HEK293 (cell line): ENCODE measurements at regions not wholly inside any gene's neighbourhood (a gene's known extent, or its start where the extent isn't known, plus 50 kb on each side); places are given as distances from the start of the nearest gene placed in this dataset.

Experiments used
- CTCF ChIA-PET: fragments of 350-600 bp; formaldehyde crosslinking; extraction: SDS; loops from one replicate; lab custom pipeline; 2021; ENCODE audit warnings: antibody characterized with exemption; lab: Yijun Ruan, JAX
- POLR2A ChIA-PET: fragments of 300-600 bp; formaldehyde crosslinking; extraction: SDS; loops from one replicate; lab custom pipeline; 2020; ENCODE audit warnings: antibody characterized with exemption, inconsistent platforms; lab: Yijun Ruan, JAX
- H3K27ac ChIP-seq: fragments of 200-500 bp; sonication (Bioruptor generic); 2 replicates; pipeline ENCODE4 v1.5.1; 2014; ENCODE audit warnings: low read depth, low read length, control low read depth, inconsistent platforms; ENCODE audit errors: extremely low read depth
- H3K36me3 ChIP-seq, 2 experiments: fragments of 200-500 bp in 1 of 2; sonication (Bioruptor generic) in 1 of 2; 1 replicate in 1 of 2; 2 replicates in 1 of 2; pipeline ENCODE4 v1.5.1; 2014 to 2017; ENCODE audit warnings: inconsistent platforms in 2 of 2, low read length in 2 of 2; ENCODE audit not compliant: control insufficient read depth in 2 of 2, insufficient read depth in 1 of 2
- H3K4me1 ChIP-seq: fragments of 200-500 bp; sonication (Bioruptor generic); 2 replicates; pipeline ENCODE4 v1.5.1; 2014; ENCODE audit warnings: mild to moderate bottlenecking, low read length, inconsistent platforms; ENCODE audit not compliant: control insufficient read depth, insufficient read depth
- H3K4me3 ChIP-seq: 2 replicates; pipeline ENCODE4 v1.5.1; 2011; ENCODE audit warnings: low read depth, mild to moderate bottlenecking, control low read depth, low read length, moderate library complexity
- H3K9me3 ChIP-seq: fragments of 200-500 bp; sonication (Bioruptor generic); 2 replicates; pipeline ENCODE4 v1.5.1; 2014; ENCODE audit warnings: low read depth, low read length, inconsistent platforms; ENCODE audit not compliant: control insufficient read depth, insufficient read depth
- HOXA7 ChIP-seq: sonication (generic); formaldehyde crosslinking; IDR thresholded peaks from 2 replicates; pipeline ENCODE4 v1.8.1; 2022; ENCODE audit warnings: missing genetic modification reagents, borderline replicate concordance
- OVOL3 ChIP-seq: fragments of 450-650 bp; formaldehyde crosslinking; IDR thresholded peaks from 2 replicates; pipeline ENCODE4 v1.5.1; 2016; ENCODE audit warnings: missing biosample characterization, missing genetic modification characterization
- REPIN1 ChIP-seq: fragments of 450-650 bp; formaldehyde crosslinking; IDR thresholded peaks from 2 replicates; pipeline ENCODE4 v1.5.1; 2017; ENCODE audit warnings: missing biosample characterization, missing genetic modification characterization, low read depth
- YY1 ChIP-seq: fragments of 450-650 bp; formaldehyde crosslinking; IDR thresholded peaks from 2 replicates; pipeline ENCODE4 v1.5.1; 2018; ENCODE audit warnings: missing biosample characterization, missing genetic modification characterization
- ZBTB20 ChIP-seq: fragments of 450-650 bp; formaldehyde crosslinking; IDR thresholded peaks from 2 replicates; pipeline ENCODE4 v1.5.1; 2016; ENCODE audit warnings: missing biosample characterization, missing genetic modification characterization
- ZNF302 ChIP-seq: fragments of 450-650 bp; formaldehyde crosslinking; IDR thresholded peaks from 2 replicates; pipeline ENCODE4 v1.5.1; 2016; ENCODE audit warnings: missing biosample characterization, missing genetic modification characterization, low read depth
- ZNF37A ChIP-seq: fragments of 450-650 bp; IDR thresholded peaks from 2 replicates; pipeline ENCODE4 v1.5.1; 2018; ENCODE audit warnings: missing biosample characterization, missing genetic modification characterization
- ZNF510 ChIP-seq: fragments of 450-650 bp; formaldehyde crosslinking; IDR thresholded peaks from 2 replicates; pipeline ENCODE4 v1.5.1; 2018; ENCODE audit warnings: mild to moderate bottlenecking, missing genetic modification characterization, missing biosample characterization; ENCODE audit not compliant: insufficient replicate concordance
- ZNF660 ChIP-seq: fragments of 450-650 bp; IDR thresholded peaks from 2 replicates; pipeline ENCODE4 v1.5.1; 2018; ENCODE audit warnings: missing biosample characterization, mild to moderate bottlenecking, missing genetic modification characterization
- ZNF677 ChIP-seq: fragments of 450-650 bp; IDR thresholded peaks from 2 replicates; pipeline ENCODE4 v1.5.0; 2018; ENCODE audit warnings: missing biosample characterization, mild to moderate bottlenecking, missing genetic modification characterization, moderate library complexity
- ZNF791 ChIP-seq: fragments of 450-650 bp; formaldehyde crosslinking; IDR thresholded peaks from 2 replicates; pipeline ENCODE4 v1.5.1; 2016; ENCODE audit warnings: missing biosample characterization, missing genetic modification characterization
- ZNF837 ChIP-seq: fragments of 450-650 bp; formaldehyde crosslinking; IDR thresholded peaks from 2 replicates; pipeline ENCODE4 v1.5.1; 2016; ENCODE audit warnings: missing biosample characterization, missing genetic modification characterization
- TF ChIP-seq, protein P1 (sequence below): fragments of 450-650 bp; formaldehyde crosslinking; IDR thresholded peaks from 2 replicates; pipeline ENCODE4 v1.5.1; 2017; ENCODE audit warnings: missing biosample characterization, missing genetic modification characterization
- TF ChIP-seq, protein P2 (sequence below): fragments of 450-650 bp; formaldehyde crosslinking; IDR thresholded peaks from 2 replicates; pipeline ENCODE4 v1.5.1; 2016; ENCODE audit warnings: missing biosample characterization, missing genetic modification characterization
- TF ChIP-seq, protein P3 (sequence below): fragments of 450-650 bp; formaldehyde crosslinking; IDR thresholded peaks from 2 replicates; pipeline ENCODE4 v1.5.0; 2017; ENCODE audit warnings: missing biosample characterization, missing genetic modification characterization, borderline replicate concordance
- TF ChIP-seq, protein P4 (sequence below): fragments of 450-650 bp; formaldehyde crosslinking; IDR thresholded peaks from 2 replicates; pipeline ENCODE4 v1.5.1; 2017; ENCODE audit warnings: missing biosample characterization, missing genetic modification characterization
- TF ChIP-seq, protein P5 (sequence below): fragments of 450-650 bp; IDR thresholded peaks from 2 replicates; pipeline ENCODE4 v1.5.1; 2018; ENCODE audit warnings: missing biosample characterization, mild to moderate bottlenecking, missing genetic modification characterization
- TF ChIP-seq, protein P6 (sequence below): sonication (generic); formaldehyde crosslinking; IDR thresholded peaks from 2 replicates; pipeline ENCODE4 v1.8.1; 2022; ENCODE audit warnings: mild to moderate bottlenecking, moderate library complexity, missing genetic modification reagents
- TF ChIP-seq, protein P7 (sequence below): fragments of 450-650 bp; formaldehyde crosslinking; IDR thresholded peaks from 2 replicates; pipeline ENCODE4 v1.5.1; 2016; ENCODE audit warnings: missing biosample characterization, missing genetic modification characterization

DNA sequence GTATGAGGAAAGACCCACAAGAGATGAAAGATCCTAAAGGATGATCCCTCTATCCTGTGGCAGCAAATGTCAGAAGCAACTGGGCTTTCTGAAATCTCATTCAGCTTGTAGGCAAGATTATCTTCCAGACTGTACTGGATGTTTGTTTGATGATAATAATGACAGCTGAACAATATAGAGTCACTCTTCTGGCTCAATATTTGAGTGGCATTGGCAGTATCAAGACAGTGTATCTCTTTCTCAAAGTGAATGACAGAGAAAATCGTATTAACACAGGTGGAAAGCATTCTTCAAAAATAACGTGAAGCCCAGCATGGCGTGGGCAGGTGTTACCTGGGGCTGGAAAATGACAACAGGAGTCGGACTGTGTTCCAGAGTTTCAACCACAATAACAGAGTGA, 114.5 kb downstream of the GPR37 start:
- Histone ChIP-seq H3K4me3 (no peak overlapping the region), H3K4me1 (0 out of 2 replicates have a peak, but pooled peaks cover 3% of the 10 kb centered on the region)
- CTCF ChIA-PET, result interaction anchor here (0.8 kb wide), 1 partner anchor 60 kb away, joined by 3 read pairs; no protein-coding TSS in a partner anchor
- TF ChIP-seq, protein P1, sequence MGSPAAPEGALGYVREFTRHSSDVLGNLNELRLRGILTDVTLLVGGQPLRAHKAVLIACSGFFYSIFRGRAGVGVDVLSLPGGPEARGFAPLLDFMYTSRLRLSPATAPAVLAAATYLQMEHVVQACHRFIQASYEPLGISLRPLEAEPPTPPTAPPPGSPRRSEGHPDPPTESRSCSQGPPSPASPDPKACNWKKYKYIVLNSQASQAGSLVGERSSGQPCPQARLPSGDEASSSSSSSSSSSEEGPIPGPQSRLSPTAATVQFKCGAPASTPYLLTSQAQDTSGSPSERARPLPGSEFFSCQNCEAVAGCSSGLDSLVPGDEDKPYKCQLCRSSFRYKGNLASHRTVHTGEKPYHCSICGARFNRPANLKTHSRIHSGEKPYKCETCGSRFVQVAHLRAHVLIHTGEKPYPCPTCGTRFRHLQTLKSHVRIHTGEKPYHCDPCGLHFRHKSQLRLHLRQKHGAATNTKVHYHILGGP (tag by site-specific recombination), result no peak
- TF ChIP-seq ZNF510 (no peak), OVOL3 (no peak), ZNF37A (no peak)
- TF ChIP-seq, protein P2, sequence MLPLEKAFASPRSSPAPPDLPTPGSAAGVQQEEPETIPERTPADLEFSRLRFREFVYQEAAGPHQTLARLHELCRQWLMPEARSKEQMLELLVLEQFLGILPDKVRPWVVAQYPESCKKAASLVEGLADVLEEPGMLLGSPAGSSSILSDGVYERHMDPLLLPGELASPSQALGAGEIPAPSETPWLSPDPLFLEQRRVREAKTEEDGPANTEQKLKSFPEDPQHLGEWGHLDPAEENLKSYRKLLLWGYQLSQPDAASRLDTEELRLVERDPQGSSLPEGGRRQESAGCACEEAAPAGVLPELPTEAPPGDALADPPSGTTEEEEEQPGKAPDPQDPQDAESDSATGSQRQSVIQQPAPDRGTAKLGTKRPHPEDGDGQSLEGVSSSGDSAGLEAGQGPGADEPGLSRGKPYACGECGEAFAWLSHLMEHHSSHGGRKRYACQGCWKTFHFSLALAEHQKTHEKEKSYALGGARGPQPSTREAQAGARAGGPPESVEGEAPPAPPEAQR (tag by site-specific recombination), result no peak
- TF ChIP-seq, all 188 proteins: peak for 0
- H3K27ac ChIP-seq, result no peak overlapping the region
- POLR2A ChIA-PET, result no interaction called here
- H3K36me3 ChIP-seq, result no peaks in the 10 kb centered on the region
- no peaks in the 10 kb centered on the region for H3K9me3 ChIP-seq

DNA sequence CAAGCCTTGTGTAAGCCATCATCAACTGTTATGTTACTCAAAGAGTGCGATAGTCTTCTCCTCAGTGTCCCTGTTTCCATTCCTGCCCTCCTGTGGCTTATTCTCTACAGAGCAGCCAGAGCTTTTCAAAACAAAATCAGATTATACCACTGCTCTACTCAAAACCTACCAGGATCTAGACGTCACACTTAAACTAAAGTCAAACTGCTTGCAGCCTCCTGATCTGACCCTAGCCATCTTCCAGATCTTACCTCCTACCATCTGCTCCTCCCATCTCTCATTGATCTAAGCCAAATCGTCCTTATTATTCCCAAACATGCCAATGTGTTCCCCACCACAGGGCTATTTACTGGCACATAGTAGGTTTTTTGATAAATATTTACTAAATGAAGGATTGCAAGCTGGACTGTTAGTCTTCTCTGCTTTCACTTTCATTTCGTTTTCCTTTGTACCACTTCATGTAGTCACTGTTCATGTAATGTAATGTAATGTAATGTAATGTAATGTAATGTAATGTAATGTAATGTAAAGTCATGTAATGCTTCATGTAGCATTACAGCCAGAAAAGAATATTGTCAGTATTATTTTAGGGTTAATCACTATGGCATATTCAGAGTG, 116.1 kb downstream of the GPR37 start:
- CTCF ChIA-PET, result no interaction called here
- Histone ChIP-seq H3K4me1 (no peaks in the 10 kb centered on the region), H3K27ac (no peak overlapping the region), H3K4me3 (no peak overlapping the region), H3K9me3 (no peaks in the 10 kb centered on the region), H3K36me3 (no peaks in the 10 kb centered on the region)
- no peak for TF ChIP-seq YY1 (tag by site-specific recombination)
- no peak for TF ChIP-seq ZNF302 (tag by site-specific recombination)
- TF ChIP-seq, protein P3, sequence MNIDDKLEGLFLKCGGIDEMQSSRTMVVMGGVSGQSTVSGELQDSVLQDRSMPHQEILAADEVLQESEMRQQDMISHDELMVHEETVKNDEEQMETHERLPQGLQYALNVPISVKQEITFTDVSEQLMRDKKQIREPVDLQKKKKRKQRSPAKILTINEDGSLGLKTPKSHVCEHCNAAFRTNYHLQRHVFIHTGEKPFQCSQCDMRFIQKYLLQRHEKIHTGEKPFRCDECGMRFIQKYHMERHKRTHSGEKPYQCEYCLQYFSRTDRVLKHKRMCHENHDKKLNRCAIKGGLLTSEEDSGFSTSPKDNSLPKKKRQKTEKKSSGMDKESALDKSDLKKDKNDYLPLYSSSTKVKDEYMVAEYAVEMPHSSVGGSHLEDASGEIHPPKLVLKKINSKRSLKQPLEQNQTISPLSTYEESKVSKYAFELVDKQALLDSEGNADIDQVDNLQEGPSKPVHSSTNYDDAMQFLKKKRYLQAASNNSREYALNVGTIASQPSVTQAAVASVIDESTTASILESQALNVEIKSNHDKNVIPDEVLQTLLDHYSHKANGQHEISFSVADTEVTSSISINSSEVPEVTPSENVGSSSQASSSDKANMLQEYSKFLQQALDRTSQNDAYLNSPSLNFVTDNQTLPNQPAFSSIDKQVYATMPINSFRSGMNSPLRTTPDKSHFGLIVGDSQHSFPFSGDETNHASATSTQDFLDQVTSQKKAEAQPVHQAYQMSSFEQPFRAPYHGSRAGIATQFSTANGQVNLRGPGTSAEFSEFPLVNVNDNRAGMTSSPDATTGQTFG, result no peak
- no peak for TF ChIP-seq ZNF37A
- TF ChIP-seq, protein P4, sequence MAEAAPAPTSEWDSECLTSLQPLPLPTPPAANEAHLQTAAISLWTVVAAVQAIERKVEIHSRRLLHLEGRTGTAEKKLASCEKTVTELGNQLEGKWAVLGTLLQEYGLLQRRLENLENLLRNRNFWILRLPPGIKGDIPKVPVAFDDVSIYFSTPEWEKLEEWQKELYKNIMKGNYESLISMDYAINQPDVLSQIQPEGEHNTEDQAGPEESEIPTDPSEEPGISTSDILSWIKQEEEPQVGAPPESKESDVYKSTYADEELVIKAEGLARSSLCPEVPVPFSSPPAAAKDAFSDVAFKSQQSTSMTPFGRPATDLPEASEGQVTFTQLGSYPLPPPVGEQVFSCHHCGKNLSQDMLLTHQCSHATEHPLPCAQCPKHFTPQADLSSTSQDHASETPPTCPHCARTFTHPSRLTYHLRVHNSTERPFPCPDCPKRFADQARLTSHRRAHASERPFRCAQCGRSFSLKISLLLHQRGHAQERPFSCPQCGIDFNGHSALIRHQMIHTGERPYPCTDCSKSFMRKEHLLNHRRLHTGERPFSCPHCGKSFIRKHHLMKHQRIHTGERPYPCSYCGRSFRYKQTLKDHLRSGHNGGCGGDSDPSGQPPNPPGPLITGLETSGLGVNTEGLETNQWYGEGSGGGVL (tag by site-specific recombination), result no peak
- no peak for TF ChIP-seq HOXA7 (CRISPR knock-in tag)
- TF ChIP-seq ZNF677 (tag by site-specific recombination), result no peak
- POLR2A ChIA-PET, result no interaction called here

DNA sequence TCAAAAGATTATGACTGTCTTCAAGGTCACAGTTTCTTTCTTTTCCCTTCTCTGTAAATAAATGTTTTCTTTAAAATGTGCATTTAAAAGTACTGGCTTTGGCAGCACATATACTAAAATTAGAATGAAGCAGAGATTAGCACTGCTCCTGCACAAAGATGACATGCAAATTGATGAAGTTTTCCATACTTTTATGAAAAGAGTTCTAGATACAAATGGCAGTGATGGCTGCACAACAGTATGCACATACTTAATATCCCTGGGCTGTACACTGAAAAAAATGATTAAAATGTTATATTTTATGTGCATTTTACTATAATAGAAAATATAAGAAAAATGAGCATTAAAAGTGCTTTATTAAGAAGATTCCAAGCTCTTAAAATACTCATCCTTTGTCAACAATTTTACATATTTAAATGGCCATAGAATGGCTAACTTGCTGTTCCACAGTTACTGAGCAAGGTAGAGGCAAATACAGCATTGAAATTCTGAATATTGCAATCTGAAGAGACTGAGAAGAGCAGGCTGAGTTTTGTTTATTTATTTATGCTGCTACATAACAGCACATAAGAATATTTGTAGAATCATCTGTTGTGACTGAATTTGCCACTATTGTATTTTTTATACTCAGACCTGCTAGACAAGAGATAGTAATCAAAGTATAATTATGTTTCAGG, 117.8 kb downstream of the GPR37 start:
- H3K36me3 ChIP-seq, result no peaks in the 10 kb centered on the region
- POLR2A ChIA-PET, result no interaction called here
- no peak overlapping the region for H3K27ac ChIP-seq
- no peaks in the 10 kb centered on the region for H3K9me3 ChIP-seq
- no peak overlapping the region for H3K4me3 ChIP-seq
- CTCF ChIA-PET, result no interaction called here
- H3K4me1 ChIP-seq, result no peaks in the 10 kb centered on the region
- TF ChIP-seq, protein P5, sequence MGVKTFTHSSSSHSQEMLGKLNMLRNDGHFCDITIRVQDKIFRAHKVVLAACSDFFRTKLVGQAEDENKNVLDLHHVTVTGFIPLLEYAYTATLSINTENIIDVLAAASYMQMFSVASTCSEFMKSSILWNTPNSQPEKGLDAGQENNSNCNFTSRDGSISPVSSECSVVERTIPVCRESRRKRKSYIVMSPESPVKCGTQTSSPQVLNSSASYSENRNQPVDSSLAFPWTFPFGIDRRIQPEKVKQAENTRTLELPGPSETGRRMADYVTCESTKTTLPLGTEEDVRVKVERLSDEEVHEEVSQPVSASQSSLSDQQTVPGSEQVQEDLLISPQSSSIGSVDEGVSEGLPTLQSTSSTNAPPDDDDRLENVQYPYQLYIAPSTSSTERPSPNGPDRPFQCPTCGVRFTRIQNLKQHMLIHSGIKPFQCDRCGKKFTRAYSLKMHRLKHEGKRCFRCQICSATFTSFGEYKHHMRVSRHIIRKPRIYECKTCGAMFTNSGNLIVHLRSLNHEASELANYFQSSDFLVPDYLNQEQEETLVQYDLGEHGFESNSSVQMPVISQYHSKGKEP (tag by site-specific recombination), result no peak
- TF ChIP-seq, protein P6, sequence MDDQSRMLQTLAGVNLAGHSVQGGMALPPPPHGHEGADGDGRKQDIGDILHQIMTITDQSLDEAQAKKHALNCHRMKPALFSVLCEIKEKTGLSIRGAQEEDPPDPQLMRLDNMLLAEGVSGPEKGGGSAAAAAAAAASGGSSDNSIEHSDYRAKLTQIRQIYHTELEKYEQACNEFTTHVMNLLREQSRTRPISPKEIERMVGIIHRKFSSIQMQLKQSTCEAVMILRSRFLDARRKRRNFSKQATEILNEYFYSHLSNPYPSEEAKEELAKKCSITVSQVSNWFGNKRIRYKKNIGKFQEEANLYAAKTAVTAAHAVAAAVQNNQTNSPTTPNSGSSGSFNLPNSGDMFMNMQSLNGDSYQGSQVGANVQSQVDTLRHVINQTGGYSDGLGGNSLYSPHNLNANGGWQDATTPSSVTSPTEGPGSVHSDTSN (CRISPR knock-in tag), result no peak
- TF ChIP-seq ZNF660 (no peak), REPIN1 (tag by site-specific recombination) (no peak), ZNF791 (tag by site-specific recombination) (no peak), ZBTB20 (no peak), ZNF837 (tag by site-specific recombination) (no peak)
- TF ChIP-seq, protein P7, sequence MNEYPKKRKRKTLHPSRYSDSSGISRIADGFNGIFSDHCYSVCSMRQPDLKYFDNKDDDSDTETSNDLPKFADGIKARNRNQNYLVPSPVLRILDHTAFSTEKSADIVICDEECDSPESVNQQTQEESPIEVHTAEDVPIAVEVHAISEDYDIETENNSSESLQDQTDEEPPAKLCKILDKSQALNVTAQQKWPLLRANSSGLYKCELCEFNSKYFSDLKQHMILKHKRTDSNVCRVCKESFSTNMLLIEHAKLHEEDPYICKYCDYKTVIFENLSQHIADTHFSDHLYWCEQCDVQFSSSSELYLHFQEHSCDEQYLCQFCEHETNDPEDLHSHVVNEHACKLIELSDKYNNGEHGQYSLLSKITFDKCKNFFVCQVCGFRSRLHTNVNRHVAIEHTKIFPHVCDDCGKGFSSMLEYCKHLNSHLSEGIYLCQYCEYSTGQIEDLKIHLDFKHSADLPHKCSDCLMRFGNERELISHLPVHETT (tag by site-specific recombination), result no peak
